ENCODE measurements at regions not wholly inside any gene's neighbourhood (a gene's known extent, or its start where the extent isn't known, plus 50 kb on each side); places are given as distances from the start of the nearest gene placed in this dataset.
A peak's percentile ranks its signal among the peaks of the same experiment; 100 is the strongest.
"Not testable (repeated sequence)": the region's sequence is repeated elsewhere in the genome, so short reads cannot be mapped to it uniquely, and the experiment has no call there.

DNA sequence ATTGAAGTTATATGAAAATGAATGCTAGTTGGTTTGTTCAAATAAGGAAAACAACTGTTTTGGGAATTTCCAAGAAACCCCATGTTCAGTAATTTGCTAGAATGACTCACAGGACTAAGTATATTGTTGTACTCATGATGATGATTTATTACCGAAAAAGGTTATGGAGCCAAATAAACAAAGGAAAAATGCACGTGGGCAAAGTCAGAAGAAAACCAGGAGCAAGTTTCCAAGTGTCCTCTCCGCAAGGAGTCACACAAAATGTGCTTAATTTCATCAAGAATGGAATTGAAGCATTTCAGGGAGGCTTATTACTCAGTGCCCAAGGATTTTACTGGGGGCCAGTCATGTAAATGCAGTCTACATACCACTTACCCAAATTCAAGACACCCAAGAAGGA is 1652.4 kb upstream of the TMEFF2 start:
- TF ChIP-seq, protein P1, sequence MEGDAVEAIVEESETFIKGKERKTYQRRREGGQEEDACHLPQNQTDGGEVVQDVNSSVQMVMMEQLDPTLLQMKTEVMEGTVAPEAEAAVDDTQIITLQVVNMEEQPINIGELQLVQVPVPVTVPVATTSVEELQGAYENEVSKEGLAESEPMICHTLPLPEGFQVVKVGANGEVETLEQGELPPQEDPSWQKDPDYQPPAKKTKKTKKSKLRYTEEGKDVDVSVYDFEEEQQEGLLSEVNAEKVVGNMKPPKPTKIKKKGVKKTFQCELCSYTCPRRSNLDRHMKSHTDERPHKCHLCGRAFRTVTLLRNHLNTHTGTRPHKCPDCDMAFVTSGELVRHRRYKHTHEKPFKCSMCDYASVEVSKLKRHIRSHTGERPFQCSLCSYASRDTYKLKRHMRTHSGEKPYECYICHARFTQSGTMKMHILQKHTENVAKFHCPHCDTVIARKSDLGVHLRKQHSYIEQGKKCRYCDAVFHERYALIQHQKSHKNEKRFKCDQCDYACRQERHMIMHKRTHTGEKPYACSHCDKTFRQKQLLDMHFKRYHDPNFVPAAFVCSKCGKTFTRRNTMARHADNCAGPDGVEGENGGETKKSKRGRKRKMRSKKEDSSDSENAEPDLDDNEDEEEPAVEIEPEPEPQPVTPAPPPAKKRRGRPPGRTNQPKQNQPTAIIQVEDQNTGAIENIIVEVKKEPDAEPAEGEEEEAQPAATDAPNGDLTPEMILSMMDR (conservative IDR thresholded peaks at IDR 0.05; ENCODE audit: low read depth, low read length), result no peak
- no peak overlapping the region for H3K4me3 ChIP-seq (ENCODE audit: low read depth, low read length)
- no peak for DNase-seq (ENCODE audit: low read depth)

DNA sequence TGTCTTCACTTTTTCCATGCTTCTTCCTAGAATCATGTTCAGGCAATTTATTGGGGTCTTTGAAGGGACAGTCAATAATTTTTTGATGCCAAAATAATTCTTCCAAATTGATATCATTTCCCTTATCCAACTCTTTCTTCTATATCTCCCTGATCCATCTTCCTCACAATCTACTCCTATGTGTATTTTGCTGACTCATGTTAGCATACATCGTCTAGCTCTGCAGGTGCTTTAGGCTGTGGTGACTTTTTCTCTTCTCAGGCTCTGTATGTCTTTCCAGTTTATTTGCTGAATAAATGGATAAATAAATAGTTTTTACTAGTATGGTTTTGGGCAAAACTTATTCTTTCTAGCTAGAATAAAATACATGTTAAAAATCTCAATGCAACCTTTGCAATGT is 1650.9 kb upstream of the TMEFF2 start:
- no peak overlapping the region for H3K4me3 ChIP-seq (ENCODE audit: low read depth, low read length)
- DNase-seq (ENCODE audit: low read depth), result no peak
- TF ChIP-seq, protein P1 (conservative IDR thresholded peaks at IDR 0.05; ENCODE audit: low read depth, low read length), result no peak

DNA sequence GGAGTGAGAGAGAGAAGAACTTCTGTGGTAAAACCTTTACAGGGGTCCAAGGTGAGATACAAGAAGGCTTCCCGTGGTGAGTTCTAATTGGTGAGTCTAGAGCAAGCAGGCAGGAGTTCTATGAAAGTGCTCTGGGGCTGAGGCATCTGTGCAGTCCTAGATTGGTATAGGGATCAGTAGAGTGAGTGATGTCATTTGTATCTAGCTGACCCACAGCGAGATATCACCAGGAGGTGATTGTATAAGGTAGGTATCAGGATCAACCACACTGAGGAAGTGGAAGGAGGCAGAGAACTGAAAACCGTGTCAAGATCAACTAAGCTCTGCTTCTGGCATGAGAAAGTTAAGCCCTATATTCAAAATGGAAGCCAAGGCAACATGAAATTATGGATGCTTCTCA is 1648.9 kb upstream of the TMEFF2 start:
- no peak overlapping the region for H3K4me3 ChIP-seq (ENCODE audit: low read depth, low read length)
- no peak for DNase-seq (ENCODE audit: low read depth)
- TF ChIP-seq, protein P1 (conservative IDR thresholded peaks at IDR 0.05; ENCODE audit: low read depth, low read length), result no peak

DNA sequence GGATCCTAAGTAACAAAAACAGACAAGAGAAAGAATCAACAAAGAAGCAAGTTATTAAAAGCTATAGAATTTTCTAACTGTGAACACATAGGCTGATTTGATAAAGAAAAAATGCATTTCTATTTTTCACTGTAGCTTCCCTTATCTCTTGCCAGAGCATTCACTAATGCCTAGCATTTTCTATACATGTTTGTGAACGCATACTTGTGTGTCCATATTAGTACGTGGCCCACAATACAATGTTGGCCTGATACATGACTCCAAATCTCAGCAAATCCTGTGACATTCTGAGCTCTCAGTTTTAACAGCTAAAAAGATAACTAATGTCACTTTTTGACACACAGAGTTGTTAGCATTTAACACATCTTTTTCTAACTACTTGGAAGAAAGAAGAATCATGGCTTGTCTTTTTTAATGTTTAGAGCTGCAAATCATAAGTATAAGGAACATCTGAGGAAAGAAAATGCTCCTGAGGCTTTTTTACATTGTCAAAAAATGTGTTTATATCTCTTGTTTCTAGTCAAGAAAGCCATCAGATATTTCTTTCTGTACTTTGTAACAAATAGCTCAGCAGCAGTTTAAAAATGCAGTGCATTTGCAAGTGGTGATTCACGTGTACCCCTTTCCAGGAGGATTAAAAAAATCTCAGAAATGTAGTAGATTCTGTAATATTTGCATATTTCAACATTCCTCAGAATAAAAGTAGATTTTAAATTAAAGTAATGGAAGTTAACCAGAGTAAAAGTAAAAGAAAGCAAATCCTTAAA is 1646.8 kb upstream of the TMEFF2 start:
- DNase-seq (ENCODE audit: low read depth), result no peak

DNA sequence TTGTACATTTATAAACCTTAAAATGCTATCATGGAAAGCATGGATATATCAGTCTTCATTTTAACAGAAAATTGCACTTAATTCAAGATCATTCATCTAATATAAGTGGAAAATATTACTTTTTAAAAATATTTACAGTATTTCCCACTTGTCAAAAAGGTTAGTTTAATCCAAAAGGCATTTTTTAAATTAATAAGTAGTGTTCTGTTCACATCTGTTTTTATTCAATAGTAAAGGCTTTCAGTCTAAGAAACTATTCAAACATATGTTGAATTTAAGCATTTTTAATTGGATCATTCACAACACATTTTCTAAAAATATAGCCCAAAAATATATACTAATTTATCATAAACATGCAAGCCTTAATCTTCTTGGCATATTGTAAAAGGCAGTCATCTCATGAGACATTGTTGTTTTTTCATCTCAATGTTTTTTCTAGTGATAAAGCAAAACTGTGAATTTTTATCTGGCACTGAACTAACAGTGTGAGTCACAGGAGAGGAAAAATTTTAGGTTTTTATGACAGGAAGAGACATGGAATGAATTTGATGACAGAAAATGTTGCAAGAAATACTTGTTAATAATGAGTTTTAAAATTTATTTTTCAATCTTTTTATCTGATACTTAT is 1642.5 kb upstream of the TMEFF2 start:
- DNase-seq (ENCODE audit: low read depth), result no peak
- H3K4me3 ChIP-seq (ENCODE audit: low read depth, low read length), result no peak overlapping the region

More for the DNA sequence above, 1646.8 kb upstream of the TMEFF2 start:
- H3K4me3 ChIP-seq (ENCODE audit: low read depth, low read length), result no peak overlapping the region
- TF ChIP-seq, protein P1 (conservative IDR thresholded peaks at IDR 0.05; ENCODE audit: low read depth, low read length), result no peak

DNA sequence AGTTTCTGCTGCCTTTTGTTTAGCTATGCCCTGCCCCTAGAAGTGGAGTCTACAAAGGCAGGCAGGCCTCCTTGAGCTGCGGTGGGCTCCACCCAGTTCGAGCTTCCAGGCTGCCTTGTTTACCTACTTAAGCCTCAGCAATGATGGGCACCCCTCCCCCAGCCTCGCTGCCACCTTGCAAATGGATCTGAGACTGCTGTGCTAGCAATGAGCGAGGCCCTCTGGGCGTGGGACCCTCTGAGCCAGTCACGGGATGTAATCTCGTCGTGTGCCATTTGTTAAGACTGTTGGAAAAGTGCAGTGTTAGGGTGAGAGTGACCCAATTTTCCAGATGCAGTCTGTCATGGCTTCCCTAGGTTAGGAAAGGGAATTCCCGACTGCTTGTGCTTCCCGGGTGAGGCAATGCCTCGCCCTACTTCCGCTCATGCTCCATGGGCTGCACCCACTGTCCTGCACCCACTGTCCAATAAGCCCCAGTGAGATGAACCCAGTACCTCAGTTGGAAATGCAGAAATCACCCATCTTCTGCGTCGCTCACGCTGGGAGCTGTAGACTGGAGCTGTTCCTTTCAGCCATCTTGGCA is 1641.8 kb upstream of the TMEFF2 start:
- DNase-seq (ENCODE audit: low read depth); H3K4me3 ChIP-seq (ENCODE audit: low read depth, low read length): not testable (repeated sequence)

More for the DNA sequence above, 1642.5 kb upstream of the TMEFF2 start:
- TF ChIP-seq, protein P1 (conservative IDR thresholded peaks at IDR 0.05; ENCODE audit: low read depth, low read length), result no peak

DNA sequence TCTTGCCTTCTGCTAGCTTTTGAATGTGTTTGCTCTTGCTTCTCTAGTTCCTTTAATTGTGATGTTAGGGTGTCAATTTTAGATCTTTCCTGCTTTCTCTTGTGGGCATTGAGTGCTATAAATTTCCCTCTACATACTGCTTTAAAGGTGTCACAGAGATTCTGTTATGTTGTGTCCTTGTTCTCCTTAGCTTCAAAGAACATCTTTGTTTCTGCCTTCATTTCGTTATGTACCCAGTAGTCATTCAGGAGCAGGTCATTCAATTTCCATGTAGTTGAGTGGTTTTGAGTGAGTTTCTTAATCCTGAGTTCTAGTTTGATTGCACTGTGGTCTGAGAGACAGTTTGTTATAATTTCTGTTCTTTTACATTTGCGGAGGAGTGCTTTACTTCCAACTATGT is 1639.2 kb upstream of the TMEFF2 start:
- DNase-seq (ENCODE audit: low read depth); H3K4me3 ChIP-seq (ENCODE audit: low read depth, low read length): not testable (repeated sequence)

DNA sequence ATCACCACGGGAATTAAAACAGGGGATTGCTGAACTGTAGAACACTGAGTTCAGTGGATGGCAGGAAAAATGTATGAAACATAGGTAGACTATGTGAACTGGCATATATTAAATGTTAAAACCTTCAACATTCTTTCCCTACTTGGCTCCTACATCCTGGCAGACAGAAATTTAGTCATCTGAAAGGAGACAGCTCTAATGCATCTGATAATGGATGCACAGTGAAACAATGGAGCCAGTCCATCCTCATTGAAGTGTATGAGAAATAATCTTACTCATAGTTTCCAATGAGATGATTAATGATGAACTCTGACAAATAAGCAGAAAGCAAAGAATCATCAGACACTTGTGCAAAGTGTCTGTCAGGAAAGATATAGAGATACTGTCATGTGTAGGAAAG is 1629.7 kb upstream of the TMEFF2 start:
- peak; percentile 37 for DNase-seq (ENCODE audit: low read depth)
- no peak overlapping the region for H3K4me3 ChIP-seq (ENCODE audit: low read depth, low read length)
- TF ChIP-seq, protein P1 (conservative IDR thresholded peaks at IDR 0.05; ENCODE audit: low read depth, low read length), result no peak
